Endothelial cell of umbilical vein (primary cell): ENCODE measurements at regions not wholly inside any gene's neighbourhood (a gene's known extent, or its start where the extent isn't known, plus 50 kb on each side); places are given as distances from the start of the nearest gene placed in this dataset.

Source experiments
- BruUV-seq: library from RNA; stranded (reverse); fragments of 400-500 nt; replicated peaks from 2 replicates; lab custom pipeline; 2021; lab: Mats Ljungman, UMichigan
- CTCF ChIA-PET: fragments of 300-600, 350-600 bp; sonication (Branson Sonifier 250); formaldehyde crosslinking; loops from one replicate; lab custom pipeline; 2021; ENCODE audit warnings: antibody characterized with exemption, inconsistent platforms; lab: Charles Lee
- POLR2A ChIA-PET: fragments of 300-600, 350-600 bp; sonication (Branson Sonifier 250); formaldehyde crosslinking; loops from one replicate; lab custom pipeline; 2021; ENCODE audit warnings: antibody characterized with exemption, inconsistent platforms; lab: Charles Lee
- DNase-seq: peaks from one replicate; pipeline ENCODE4 v3.0.0-alpha.2; 2011; ENCODE audit warnings: low read depth, low spot score
- FAIRE-seq: peaks from 2 replicates; lab custom pipeline; 2011; peaks lifted over from hg19 to GRCh38; lab: Jason Lieb, UNC
- H2AFZ ChIP-seq: 2 replicates; pipeline ENCODE4 v1.6.0; 2012; ENCODE audit warnings: low read depth, low read length, control low read depth, inconsistent platforms
- H3K27ac ChIP-seq: 2 replicates; pipeline ENCODE4 v1.5.1; 2011; ENCODE audit warnings: low read depth, mild to moderate bottlenecking, control low read depth, low read length, moderate library complexity; ENCODE audit not compliant: insufficient read depth
- H3K27me3 ChIP-seq, 2 experiments: 2 replicates each; pipeline versions ENCODE4 v1.6.0 to v1.6.1; 2011; ENCODE audit warnings: low read length in 2 of 2, mixed read lengths in 1 of 2; ENCODE audit not compliant: control insufficient read depth in 2 of 2, insufficient read depth in 2 of 2
- H3K36me3 ChIP-seq, 2 experiments: 2 replicates in 1 of 2; 3 replicates in 1 of 2; pipeline ENCODE4 v1.5.1; 2011; ENCODE audit warnings: low read length in 2 of 2, mild to moderate bottlenecking in 1 of 2, moderate library complexity in 1 of 2; ENCODE audit not compliant: control insufficient read depth in 2 of 2, insufficient read depth in 2 of 2; ENCODE audit errors: extremely low read depth in 1 of 2
- H3K4me1 ChIP-seq: 3 replicates; pipeline ENCODE4 v1.5.1; 2011; ENCODE audit warnings: mild to moderate bottlenecking, low read length; ENCODE audit not compliant: control insufficient read depth, insufficient read depth; ENCODE audit errors: extremely low read depth
- H3K4me2 ChIP-seq: 2 replicates; pipeline ENCODE4 v1.6.1; 2011; ENCODE audit warnings: low read length, control low read depth, mixed read lengths; ENCODE audit not compliant: insufficient read depth
- H3K4me3 ChIP-seq, 3 experiments: fragments of 200-600 bp in 1 of 3; sonication (generic), shearing (Covaris generic) in 1 of 3; replicated peaks in 1 of 3; 2 replicates each; pipeline ENCODE4 v1.5.1; 2011 to 2016; ENCODE audit warnings: control low read depth in 3 of 3, low read length in 3 of 3, mild to moderate bottlenecking in 2 of 3, inconsistent platforms in 1 of 3, low read depth in 1 of 3, moderate library complexity in 1 of 3; ENCODE audit not compliant: insufficient read depth in 1 of 3
- H3K79me2 ChIP-seq: 2 replicates; pipeline ENCODE4 v1.6.0; 2012; ENCODE audit warnings: low read length, inconsistent platforms; ENCODE audit not compliant: control insufficient read depth, insufficient read depth
- H3K9ac ChIP-seq: replicated peaks from 2 replicates; pipeline ENCODE3; 2011; ENCODE audit warnings: low read length, control low read depth; ENCODE audit not compliant: insufficient read depth; ENCODE audit errors: extremely low read depth
- H3K9me1 ChIP-seq: replicated peaks from 3 replicates; pipeline ENCODE4 v1.6.0; 2011; ENCODE audit warnings: mild to moderate bottlenecking, low read length; ENCODE audit not compliant: control insufficient read depth, insufficient read depth; ENCODE audit errors: extremely low read depth
- H3K9me3 ChIP-seq: replicated peaks from 2 replicates; pipeline ENCODE4 v1.5.1; 2012; ENCODE audit warnings: low read length, inconsistent platforms; ENCODE audit not compliant: control insufficient read depth, insufficient read depth
- H4K20me1 ChIP-seq: replicated peaks from 2 replicates; pipeline ENCODE3; 2011; ENCODE audit warnings: mild to moderate bottlenecking, low read length; ENCODE audit not compliant: control insufficient read depth, insufficient read depth; ENCODE audit errors: extremely low read depth
- EZH2 ChIP-seq: IDR thresholded peaks from 2 replicates; pipeline ENCODE4 v1.6.1; 2012; ENCODE audit warnings: borderline replicate concordance, low read depth, mild to moderate bottlenecking, moderate library complexity, low read length, inconsistent platforms; ENCODE audit not compliant: severe bottlenecking
- FOS ChIP-seq: IDR thresholded peaks from 2 replicates; pipeline ENCODE4 v1.6.1; 2011; ENCODE audit warnings: mild to moderate bottlenecking, low read length, moderate library complexity, borderline replicate concordance; ENCODE audit not compliant: insufficient read depth
- GATA2 ChIP-seq: IDR thresholded peaks from 2 replicates; pipeline ENCODE4 v1.7.0; 2011; ENCODE audit warnings: low read depth, mild to moderate bottlenecking, moderate library complexity, mixed read lengths, low read length; ENCODE audit not compliant: insufficient read length, insufficient read depth
- JUN ChIP-seq: IDR thresholded peaks from 2 replicates; pipeline ENCODE4 v1.6.1; 2011; ENCODE audit warnings: borderline replicate concordance, low read depth; ENCODE audit not compliant: insufficient read length, insufficient read depth
- MYC ChIP-seq: IDR thresholded peaks from one replicate; pipeline ENCODE4 v1.6.1; 2011; ENCODE audit warnings: mild to moderate bottlenecking, low read depth, low read length
- POLR2A ChIP-seq: IDR thresholded peaks from 2 replicates; pipeline ENCODE4 v1.6.1; 2012; ENCODE audit warnings: low read depth, mild to moderate bottlenecking, control low read depth, low read length
- POLR2AphosphoS5 ChIP-seq: IDR thresholded peaks from 2 replicates; pipeline ENCODE4 v1.6.1; 2012; ENCODE audit warnings: low read depth, mild to moderate bottlenecking, control low read depth, low read length, moderate library complexity; ENCODE audit not compliant: insufficient read depth
- dilution Hi-C: fragments of 300-500 bp; cut with MboI; formaldehyde crosslinking; loops from one replicate; pipeline ENCODE4 v1.15.0; 2019; ENCODE audit warnings: low sequenced_read_pairs; ENCODE audit not compliant: extremely low pct_ligation_motif_present
- intact Hi-C: fragments of 100-400 bp; cut with micrococcal nuclease; formaldehyde crosslinking; loops from one replicate; pipeline ENCODE4 v1.10.0; 2022
- TF ChIP-seq, protein P1 (sequence below), 2 donors: IDR thresholded peaks; 1 replicate in 1 of 2; 2 replicates in 1 of 2; pipeline ENCODE4 v1.5.1; 2011; ENCODE audit warnings: low read length in 2 of 2, mild to moderate bottlenecking in 2 of 2, moderate library complexity in 2 of 2, control low read depth in 1 of 2, inconsistent platforms in 1 of 2, low read depth in 1 of 2; ENCODE audit not compliant: insufficient read depth in 1 of 2; ENCODE audit errors: extremely low read depth in 1 of 2
- TF ChIP-seq, protein P2 (sequence below): IDR thresholded peaks from 2 replicates; pipeline ENCODE4 v1.6.1; 2011; ENCODE audit not compliant: insufficient read depth, insufficient read length

DNA sequence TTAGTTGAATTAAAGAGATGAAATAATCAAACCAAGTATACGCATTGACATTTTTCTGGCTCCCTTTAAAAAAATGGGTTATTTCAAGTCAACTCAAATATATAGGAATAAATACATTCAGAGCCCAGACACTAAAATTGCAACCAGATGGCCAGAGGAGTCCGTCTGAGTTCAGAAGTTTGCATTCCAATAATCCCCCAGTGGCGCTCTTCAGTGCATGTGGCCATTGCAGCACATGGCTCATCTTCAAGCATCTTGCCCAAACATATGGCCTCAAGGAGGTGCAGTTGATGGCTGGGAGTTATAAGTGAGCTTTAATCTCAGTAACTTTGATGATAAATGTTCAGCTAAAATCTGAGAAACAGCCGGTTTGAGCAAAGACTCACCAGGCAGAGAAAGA, 295.8 kb upstream of the LRRN1 start:
- no TSS peak for BruUV-seq
- dilution Hi-C loops (no loop called here), intact Hi-C loops (no loop called here)
- H3K36me3 ChIP-seq = no peaks in the 10 kb centered on the region
- TF ChIP-seq GATA2 (no peak), POLR2A (no peak), JUN (no peak), EZH2 (no peak), POLR2AphosphoS5 (no peak), FOS (no peak), MYC (no peak)
- TF ChIP-seq, protein P1, sequence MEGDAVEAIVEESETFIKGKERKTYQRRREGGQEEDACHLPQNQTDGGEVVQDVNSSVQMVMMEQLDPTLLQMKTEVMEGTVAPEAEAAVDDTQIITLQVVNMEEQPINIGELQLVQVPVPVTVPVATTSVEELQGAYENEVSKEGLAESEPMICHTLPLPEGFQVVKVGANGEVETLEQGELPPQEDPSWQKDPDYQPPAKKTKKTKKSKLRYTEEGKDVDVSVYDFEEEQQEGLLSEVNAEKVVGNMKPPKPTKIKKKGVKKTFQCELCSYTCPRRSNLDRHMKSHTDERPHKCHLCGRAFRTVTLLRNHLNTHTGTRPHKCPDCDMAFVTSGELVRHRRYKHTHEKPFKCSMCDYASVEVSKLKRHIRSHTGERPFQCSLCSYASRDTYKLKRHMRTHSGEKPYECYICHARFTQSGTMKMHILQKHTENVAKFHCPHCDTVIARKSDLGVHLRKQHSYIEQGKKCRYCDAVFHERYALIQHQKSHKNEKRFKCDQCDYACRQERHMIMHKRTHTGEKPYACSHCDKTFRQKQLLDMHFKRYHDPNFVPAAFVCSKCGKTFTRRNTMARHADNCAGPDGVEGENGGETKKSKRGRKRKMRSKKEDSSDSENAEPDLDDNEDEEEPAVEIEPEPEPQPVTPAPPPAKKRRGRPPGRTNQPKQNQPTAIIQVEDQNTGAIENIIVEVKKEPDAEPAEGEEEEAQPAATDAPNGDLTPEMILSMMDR (IDR thresholded peaks at IDR 0.05; ENCODE audit: extremely low read depth in 1 of 2, insufficient read depth in 1 of 2, low read depth in 1 of 2, low read length in 2 of 2) = no peak
- TF ChIP-seq, protein P2, sequence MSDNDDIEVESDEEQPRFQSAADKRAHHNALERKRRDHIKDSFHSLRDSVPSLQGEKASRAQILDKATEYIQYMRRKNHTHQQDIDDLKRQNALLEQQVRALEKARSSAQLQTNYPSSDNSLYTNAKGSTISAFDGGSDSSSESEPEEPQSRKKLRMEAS = no peak
- POLR2A ChIA-PET = no interaction called here
- no peak for FAIRE-seq
- no peaks in the 10 kb centered on the region for H3K4me1 ChIP-seq
- H3K27me3 ChIP-seq = no peaks in the 10 kb centered on the region
- no peak overlapping the region for H2AFZ ChIP-seq
- no peak overlapping the region for H3K9ac ChIP-seq
- H3K4me3 ChIP-seq = no peak overlapping the region
- H4K20me1 ChIP-seq = no peaks in the 10 kb centered on the region
- CTCF ChIA-PET = no interaction called here
- H3K27ac ChIP-seq = no peak overlapping the region
- no peak overlapping the region for H3K4me2 ChIP-seq
- DNase-seq = no peak
- no peaks in the 10 kb centered on the region for H3K9me1 ChIP-seq
- H3K9me3 ChIP-seq = peaks cover 7% of the 10 kb centered on the region
- H3K79me2 ChIP-seq = no peaks in the 10 kb centered on the region
